Stomach smooth muscle (tissue), 2 donors: ENCODE measurements at regions not wholly inside any gene's neighbourhood (a gene's known extent, or its start where the extent isn't known, plus 50 kb on each side); places are given as distances from the start of the nearest gene placed in this dataset.

Experiments
- H3K27ac ChIP-seq: one replicate; pipeline ENCODE4 v1.7.0; 2013; ENCODE audit warnings: mild to moderate bottlenecking, low read length, inconsistent platforms
- H3K27me3 ChIP-seq, 2 donors: one replicate each; pipeline ENCODE4 v1.7.0; 2013; ENCODE audit warnings: low read length in 2 of 2; ENCODE audit not compliant: insufficient read depth in 2 of 2, control insufficient read depth in 1 of 2
- H3K36me3 ChIP-seq, 2 donors: one replicate each; pipeline ENCODE4 v1.7.0; 2013; ENCODE audit warnings: low read length in 2 of 2; ENCODE audit not compliant: control insufficient read depth in 2 of 2, insufficient read depth in 2 of 2
- H3K4me1 ChIP-seq: one replicate; pipeline ENCODE4 v1.7.0; 2013; ENCODE audit warnings: low read length; ENCODE audit not compliant: control insufficient read depth, insufficient read depth
- H3K4me3 ChIP-seq, 2 donors: one replicate each; pipeline ENCODE4 v1.7.0; 2013; ENCODE audit warnings: low read length in 2 of 2
- H3K9ac ChIP-seq, 2 donors: one replicate each; pipeline ENCODE4 v1.7.0; 2013; ENCODE audit warnings: low read length in 2 of 2, mild to moderate bottlenecking in 1 of 2
- H3K9me3 ChIP-seq, 2 donors: one replicate each; pipeline ENCODE4 v1.7.0; 2013; ENCODE audit warnings: low read length in 2 of 2; ENCODE audit not compliant: control insufficient read depth in 2 of 2
- donor health status: healthy.
- donor health status: Pancreatic carcinoma.

GRCh38 chr11:127369356-127369755, 368.8 kb upstream of the KIRREL3 start:
- no peaks in the 10 kb centered on the region for H3K27me3 ChIP-seq
- H3K4me3 ChIP-seq = no peak overlapping the region
- H3K9ac ChIP-seq = no peak overlapping the region
- H3K27ac ChIP-seq = no peak overlapping the region
- no peaks in the 10 kb centered on the region for H3K4me1 ChIP-seq
- H3K36me3 ChIP-seq = no peaks in the 10 kb centered on the region
- H3K9me3 ChIP-seq = no peaks in the 10 kb centered on the region

- no peaks in the 10 kb centered on the region for H3K36me3 ChIP-seq
- H3K4me1 ChIP-seq = no peaks in the 10 kb centered on the region
- H3K27ac ChIP-seq = no peak overlapping the region
- no peak overlapping the region for H3K9ac ChIP-seq
- H3K4me3 ChIP-seq = no peak overlapping the region
- H3K27me3 ChIP-seq = no peaks in the 10 kb centered on the region
- H3K9me3 ChIP-seq = no peaks in the 10 kb centered on the region
Observed at GRCh38 chr11:127362754-127363308, 362.3 kb upstream of the KIRREL3 start.

GRCh38 chr11:127358160-127358559, 357.6 kb upstream of the KIRREL3 start:
- no peak overlapping the region for H3K9ac ChIP-seq
- no peaks in the 10 kb centered on the region for H3K36me3 ChIP-seq
- H3K9me3 ChIP-seq = no peaks in the 10 kb centered on the region
- no peaks in the 10 kb centered on the region for H3K27me3 ChIP-seq
- no peaks in the 10 kb centered on the region for H3K4me1 ChIP-seq
- no peak overlapping the region for H3K4me3 ChIP-seq
- no peak overlapping the region for H3K27ac ChIP-seq

GRCh38 chr11:127350476-127350875, 349.9 kb upstream of the KIRREL3 start:
- Histone ChIP-seq H3K9me3 (peaks cover 0 to 3% of the 10 kb centered on the region in 2 donors), H3K27ac (no peak overlapping the region), H3K27me3 (peaks cover 0 to 5% of the 10 kb centered on the region in 2 donors), H3K4me3 (no peak overlapping the region), H3K4me1 (no peaks in the 10 kb centered on the region), H3K9ac (no peak overlapping the region), H3K36me3 (no peaks in the 10 kb centered on the region)

GRCh38 chr11:127345819-127346459, 345.4 kb upstream of the KIRREL3 start:
- H3K4me1 ChIP-seq = no peaks in the 10 kb centered on the region
- no peaks in the 10 kb centered on the region for H3K36me3 ChIP-seq
- H3K9me3 ChIP-seq = peaks cover 0 to 3% of the 10 kb centered on the region in 2 donors
- H3K27me3 ChIP-seq = peaks cover 0 to 5% of the 10 kb centered on the region in 2 donors
- no peak overlapping the region for H3K4me3 ChIP-seq
- H3K9ac ChIP-seq = no peak overlapping the region
- no peak overlapping the region for H3K27ac ChIP-seq

GRCh38 chr11:127340438-127340837, 339.9 kb upstream of the KIRREL3 start:
- H3K9me3 ChIP-seq = no peaks in the 10 kb centered on the region
- no peak overlapping the region for H3K4me3 ChIP-seq
- H3K36me3 ChIP-seq = no peaks in the 10 kb centered on the region
- no peak overlapping the region for H3K9ac ChIP-seq
- H3K27me3 ChIP-seq = no peaks in the 10 kb centered on the region
- H3K27ac ChIP-seq = no peak overlapping the region
- H3K4me1 ChIP-seq = no peaks in the 10 kb centered on the region

- Histone ChIP-seq H3K27me3 (no peaks in the 10 kb centered on the region), H3K27ac (no peak overlapping the region), H3K9me3 (no peaks in the 10 kb centered on the region), H3K9ac (no peak overlapping the region), H3K4me1 (no peaks in the 10 kb centered on the region), H3K4me3 (no peak overlapping the region), H3K36me3 (no peaks in the 10 kb centered on the region)
Observed at GRCh38 chr11:127339376-127339775, 338.8 kb upstream of the KIRREL3 start.

GRCh38 chr11:127338380-127339259, 338.1 kb upstream of the KIRREL3 start:
- no peak overlapping the region for H3K27ac ChIP-seq
- H3K27me3 ChIP-seq = no peaks in the 10 kb centered on the region
- no peak overlapping the region for H3K4me3 ChIP-seq
- no peak overlapping the region for H3K9ac ChIP-seq
- H3K36me3 ChIP-seq = no peaks in the 10 kb centered on the region
- H3K9me3 ChIP-seq = no peaks in the 10 kb centered on the region
- H3K4me1 ChIP-seq = no peaks in the 10 kb centered on the region

- Histone ChIP-seq H3K4me3 (no peak overlapping the region), H3K9ac (no peak overlapping the region), H3K4me1 (no peaks in the 10 kb centered on the region), H3K9me3 (no peaks in the 10 kb centered on the region), H3K27me3 (no peaks in the 10 kb centered on the region), H3K36me3 (no peaks in the 10 kb centered on the region), H3K27ac (no peak overlapping the region)
Observed at GRCh38 chr11:127334466-127334865, 333.9 kb upstream of the KIRREL3 start.

GRCh38 chr11:127332896-127333295, 332.3 kb upstream of the KIRREL3 start:
- H3K4me1 ChIP-seq = no peaks in the 10 kb centered on the region
- no peak overlapping the region for H3K27ac ChIP-seq
- no peaks in the 10 kb centered on the region for H3K36me3 ChIP-seq

GRCh38 chr11:127330044-127330443, 329.5 kb upstream of the KIRREL3 start:
- Histone ChIP-seq H3K9me3 (no peaks in the 10 kb centered on the region), H3K4me3 (no peak overlapping the region), H3K36me3 (no peaks in the 10 kb centered on the region), H3K27me3 (no peaks in the 10 kb centered on the region), H3K4me1 (no peaks in the 10 kb centered on the region), H3K9ac (no peak overlapping the region), H3K27ac (no peak overlapping the region)

More at GRCh38 chr11:127332896-127333295, 332.3 kb upstream of the KIRREL3 start:
- Histone ChIP-seq H3K4me3 (no peak overlapping the region), H3K9ac (no peak overlapping the region), H3K27me3 (no peaks in the 10 kb centered on the region), H3K9me3 (no peaks in the 10 kb centered on the region)
